NB4 (cell line): ENCODE measurements at regions not wholly inside any gene's neighbourhood (a gene's known extent, or its start where the extent isn't known, plus 50 kb on each side); places are given as distances from the start of the nearest gene placed in this dataset.

Experiments used
- DNase-seq: peaks from one replicate; pipeline ENCODE4 v3.0.0; 2010; ENCODE audit warnings: low read depth
- H3K4me3 ChIP-seq: one replicate; pipeline ENCODE4 v1.5.1; 2011; ENCODE audit warnings: mild to moderate bottlenecking, low read depth, low read length, moderate library complexity
- MYC ChIP-seq: IDR thresholded peaks from 2 replicates; pipeline ENCODE4 v1.6.1; 2011; ENCODE audit warnings: low read depth, low read length
- POLR2A ChIP-seq: IDR thresholded peaks from 2 replicates; pipeline ENCODE4 v1.6.1; 2011; ENCODE audit warnings: mild to moderate bottlenecking; ENCODE audit not compliant: insufficient read length; ENCODE audit errors: extremely low read depth
- TF ChIP-seq, protein P1 (sequence below): IDR thresholded peaks from one replicate; pipeline ENCODE4 v1.5.1; 2012; ENCODE audit warnings: low read depth, low read length
- TF ChIP-seq, protein P2 (sequence below): IDR thresholded peaks from 2 replicates; pipeline ENCODE4 v1.6.1; 2011; ENCODE audit warnings: low read depth, low read length

DNA sequence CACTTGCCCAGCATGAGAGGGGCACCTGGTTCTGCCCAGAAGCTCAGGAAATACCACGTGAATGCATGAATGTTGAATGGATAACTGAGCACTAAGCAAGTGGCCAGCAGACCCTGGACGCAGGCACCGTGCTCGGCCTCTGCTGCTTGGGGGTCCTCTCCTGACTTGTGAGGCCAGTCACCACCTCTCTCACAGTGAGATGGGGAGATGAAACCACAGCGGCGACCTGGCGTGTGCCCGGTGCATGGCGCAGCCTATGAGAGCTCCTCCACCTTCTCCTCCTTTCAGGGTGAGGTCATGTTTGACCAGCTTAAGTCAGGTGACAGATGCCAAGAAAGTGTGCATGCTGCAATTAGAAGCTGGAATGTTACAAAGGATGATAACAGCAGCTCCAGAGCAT, 75.5 kb downstream of the HMX1 start:
- H3K4me3 ChIP-seq: no peak overlapping the region
- TF ChIP-seq POLR2A (no peak), MYC (no peak)
- TF ChIP-seq, protein P1, sequence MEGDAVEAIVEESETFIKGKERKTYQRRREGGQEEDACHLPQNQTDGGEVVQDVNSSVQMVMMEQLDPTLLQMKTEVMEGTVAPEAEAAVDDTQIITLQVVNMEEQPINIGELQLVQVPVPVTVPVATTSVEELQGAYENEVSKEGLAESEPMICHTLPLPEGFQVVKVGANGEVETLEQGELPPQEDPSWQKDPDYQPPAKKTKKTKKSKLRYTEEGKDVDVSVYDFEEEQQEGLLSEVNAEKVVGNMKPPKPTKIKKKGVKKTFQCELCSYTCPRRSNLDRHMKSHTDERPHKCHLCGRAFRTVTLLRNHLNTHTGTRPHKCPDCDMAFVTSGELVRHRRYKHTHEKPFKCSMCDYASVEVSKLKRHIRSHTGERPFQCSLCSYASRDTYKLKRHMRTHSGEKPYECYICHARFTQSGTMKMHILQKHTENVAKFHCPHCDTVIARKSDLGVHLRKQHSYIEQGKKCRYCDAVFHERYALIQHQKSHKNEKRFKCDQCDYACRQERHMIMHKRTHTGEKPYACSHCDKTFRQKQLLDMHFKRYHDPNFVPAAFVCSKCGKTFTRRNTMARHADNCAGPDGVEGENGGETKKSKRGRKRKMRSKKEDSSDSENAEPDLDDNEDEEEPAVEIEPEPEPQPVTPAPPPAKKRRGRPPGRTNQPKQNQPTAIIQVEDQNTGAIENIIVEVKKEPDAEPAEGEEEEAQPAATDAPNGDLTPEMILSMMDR: no peak
- TF ChIP-seq, protein P2, sequence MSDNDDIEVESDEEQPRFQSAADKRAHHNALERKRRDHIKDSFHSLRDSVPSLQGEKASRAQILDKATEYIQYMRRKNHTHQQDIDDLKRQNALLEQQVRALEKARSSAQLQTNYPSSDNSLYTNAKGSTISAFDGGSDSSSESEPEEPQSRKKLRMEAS: no peak
- DNase-seq: no peak

DNA sequence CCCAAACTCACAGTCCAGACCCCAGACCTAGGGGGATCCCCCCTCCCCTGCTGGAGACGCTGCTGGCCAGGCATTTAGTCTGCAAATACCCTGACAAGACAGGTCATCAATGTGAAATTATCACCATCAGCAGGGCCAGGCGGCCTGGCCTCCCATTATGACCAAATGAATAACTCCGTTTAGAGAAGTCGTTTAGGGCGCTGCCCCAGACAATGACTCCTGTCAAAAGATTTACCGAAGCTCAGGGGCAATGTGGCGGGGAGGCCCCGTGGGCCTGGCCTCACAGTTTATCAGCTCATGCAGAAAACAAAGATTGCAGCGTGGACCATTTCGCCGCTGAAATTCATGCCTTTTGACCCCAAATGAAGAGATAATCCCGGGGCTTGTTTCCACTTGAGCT, 76.5 kb downstream of the HMX1 start:
- TF ChIP-seq, protein P1: no peak
- TF ChIP-seq, protein P2: no peak
- TF ChIP-seq POLR2A (no peak), MYC (no peak)
- DNase-seq: no peak
- no peak overlapping the region for H3K4me3 ChIP-seq

DNA sequence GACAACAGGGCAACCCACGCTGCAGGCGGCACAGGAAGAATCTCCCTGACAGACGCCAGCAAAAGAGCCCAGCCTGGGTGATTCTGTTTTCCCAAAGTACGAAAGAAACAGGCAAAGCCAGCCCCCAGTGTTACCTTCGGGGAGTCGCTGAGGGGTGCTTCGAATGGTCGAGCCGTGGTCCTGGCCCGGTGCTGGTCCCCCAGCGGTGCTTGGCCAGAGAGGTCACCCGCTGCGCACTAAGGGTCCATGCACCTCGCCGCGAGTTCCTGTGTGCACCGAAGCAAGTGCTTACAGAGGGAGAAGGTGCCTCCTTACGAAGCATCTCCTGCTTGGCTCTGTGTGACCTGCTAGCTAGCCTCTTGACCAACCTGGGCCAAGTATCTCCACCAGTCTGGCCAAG, 77.1 kb downstream of the HMX1 start:
- DNase-seq: no peak
- TF ChIP-seq MYC: no peak
- TF ChIP-seq, protein P2: no peak
- TF ChIP-seq POLR2A: no peak
- TF ChIP-seq, protein P1: no peak
- H3K4me3 ChIP-seq: no peak overlapping the region

DNA sequence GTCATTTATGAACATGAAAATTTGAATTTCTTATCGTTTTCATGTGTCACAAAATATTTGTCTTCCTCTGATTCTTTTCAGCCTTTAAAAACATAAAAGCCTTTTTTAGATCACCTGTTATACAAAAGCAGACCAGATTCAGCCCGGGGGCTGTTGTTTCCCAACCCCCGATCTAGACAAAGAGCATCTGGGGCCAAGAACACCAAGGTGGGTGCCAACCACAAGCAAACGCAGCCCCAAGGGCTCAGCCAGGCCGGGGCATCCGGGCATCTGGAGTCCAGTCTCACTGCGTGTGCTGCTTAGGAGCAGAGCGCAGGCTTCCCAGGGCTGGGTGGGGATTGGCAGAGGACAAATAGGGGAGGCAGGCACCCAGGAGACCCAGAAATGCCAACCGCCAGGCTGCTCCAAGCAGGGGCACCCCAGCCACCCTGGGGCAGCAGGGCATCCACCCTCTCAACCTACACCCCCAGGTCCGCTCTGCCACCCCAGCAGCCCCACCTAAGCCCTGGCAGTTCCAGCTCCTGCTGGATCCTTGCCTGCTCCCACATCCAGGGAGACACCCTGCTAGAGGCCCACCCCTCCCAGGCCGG, 78.0 kb downstream of the HMX1 start:
- DNase-seq: no peak
- no peak overlapping the region for H3K4me3 ChIP-seq
- TF ChIP-seq POLR2A: no peak
- TF ChIP-seq, protein P2: no peak
- TF ChIP-seq, protein P1: no peak

DNA sequence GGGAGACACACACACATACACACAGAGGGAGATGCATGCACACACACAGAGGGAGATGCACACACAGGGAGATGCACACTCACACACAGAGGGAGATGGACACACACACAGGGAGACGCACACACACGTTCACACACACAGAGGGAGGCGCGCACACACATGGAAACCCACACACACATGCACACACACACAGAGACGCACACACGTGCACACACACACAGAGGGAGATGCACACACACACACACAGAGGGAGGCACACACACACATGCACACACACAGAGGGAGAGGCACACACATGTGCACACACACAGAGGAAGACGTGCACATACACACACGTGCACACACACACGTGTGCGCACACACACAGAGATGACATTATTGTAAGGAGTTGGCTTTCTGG, 79.1 kb downstream of the HMX1 start:
- TF ChIP-seq, protein P2: no peak
- TF ChIP-seq MYC: no peak
- TF ChIP-seq, protein P1: no peak
- TF ChIP-seq POLR2A: no peak
- H3K4me3 ChIP-seq: no peak overlapping the region
- no peak for DNase-seq
